Parathyroid adenoma (tissue), 2 donors: ENCODE measurements at regions not wholly inside any gene's neighbourhood (a gene's known extent, or its start where the extent isn't known, plus 50 kb on each side); places are given as distances from the start of the nearest gene placed in this dataset.

Source experiments
- H2AFZ ChIP-seq: fragments of 300-600 bp; sonication (generic); one replicate; pipeline ENCODE4 v1.7.0; 2017; ENCODE audit warnings: antibody characterized with exemption, mild to moderate bottlenecking
- H3K27ac ChIP-seq: fragments of 300-600 bp; sonication (generic); one replicate; pipeline ENCODE4 v1.7.0; 2017
- H3K27me3 ChIP-seq: fragments of 300-600 bp; sonication (generic); one replicate; pipeline ENCODE4 v1.7.0; 2017; ENCODE audit warnings: low read length; ENCODE audit not compliant: control insufficient read depth, insufficient read depth
- H3K36me3 ChIP-seq: fragments of 300-600 bp; sonication (generic); one replicate; pipeline ENCODE4 v1.7.0; 2017; ENCODE audit warnings: low read length; ENCODE audit not compliant: control insufficient read depth, insufficient read depth
- H3K4me1 ChIP-seq: fragments of 300-600 bp; sonication (generic); one replicate; pipeline ENCODE4 v1.7.0; 2017; ENCODE audit warnings: control low read depth
- H3K4me2 ChIP-seq: fragments of 300-600 bp; sonication (generic); one replicate; pipeline ENCODE4 v1.7.0; 2017; ENCODE audit warnings: low read length
- H3K4me3 ChIP-seq: fragments of 300-600 bp; sonication (generic); one replicate; pipeline ENCODE4 v1.7.0; 2017; ENCODE audit warnings: low read depth, low read length
- H3K79me2 ChIP-seq: fragments of 300-600 bp; sonication (generic); one replicate; pipeline ENCODE4 v1.7.0; 2017; ENCODE audit warnings: control low read depth
- H3K9ac ChIP-seq: fragments of 300-600 bp; sonication (generic); one replicate; pipeline ENCODE4 v1.7.0; 2017; ENCODE audit warnings: mild to moderate bottlenecking
- H3K9me3 ChIP-seq: fragments of 300-600 bp; sonication (generic); one replicate; pipeline ENCODE4 v1.7.0; 2017; ENCODE audit warnings: low read length; ENCODE audit not compliant: control insufficient read depth
- TF ChIP-seq, protein P1 (sequence below): fragments of 300-600 bp; sonication (generic); IDR thresholded peaks from one replicate; pipeline ENCODE4 v1.7.0; 2017; ENCODE audit warnings: antibody characterized with exemption, mild to moderate bottlenecking
- donor health status: primary hyperparathyroidism.

GRCh38 chr2:183389546-183390080 is 265.4 kb downstream of the NUP35 start:
- Histone ChIP-seq H3K9me3 (no peaks in the 10 kb centered on the region), H3K4me1 (no peaks in the 10 kb centered on the region), H3K4me2 (no peak overlapping the region), H3K27me3 (no peaks in the 10 kb centered on the region), H3K9ac (no peak overlapping the region), H3K27ac (no peak overlapping the region), H3K79me2 (no peaks in the 10 kb centered on the region), H2AFZ (no peak overlapping the region), H3K36me3 (no peaks in the 10 kb centered on the region), H3K4me3 (no peak overlapping the region)
- TF ChIP-seq, protein P1, sequence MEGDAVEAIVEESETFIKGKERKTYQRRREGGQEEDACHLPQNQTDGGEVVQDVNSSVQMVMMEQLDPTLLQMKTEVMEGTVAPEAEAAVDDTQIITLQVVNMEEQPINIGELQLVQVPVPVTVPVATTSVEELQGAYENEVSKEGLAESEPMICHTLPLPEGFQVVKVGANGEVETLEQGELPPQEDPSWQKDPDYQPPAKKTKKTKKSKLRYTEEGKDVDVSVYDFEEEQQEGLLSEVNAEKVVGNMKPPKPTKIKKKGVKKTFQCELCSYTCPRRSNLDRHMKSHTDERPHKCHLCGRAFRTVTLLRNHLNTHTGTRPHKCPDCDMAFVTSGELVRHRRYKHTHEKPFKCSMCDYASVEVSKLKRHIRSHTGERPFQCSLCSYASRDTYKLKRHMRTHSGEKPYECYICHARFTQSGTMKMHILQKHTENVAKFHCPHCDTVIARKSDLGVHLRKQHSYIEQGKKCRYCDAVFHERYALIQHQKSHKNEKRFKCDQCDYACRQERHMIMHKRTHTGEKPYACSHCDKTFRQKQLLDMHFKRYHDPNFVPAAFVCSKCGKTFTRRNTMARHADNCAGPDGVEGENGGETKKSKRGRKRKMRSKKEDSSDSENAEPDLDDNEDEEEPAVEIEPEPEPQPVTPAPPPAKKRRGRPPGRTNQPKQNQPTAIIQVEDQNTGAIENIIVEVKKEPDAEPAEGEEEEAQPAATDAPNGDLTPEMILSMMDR, result no peak

DNA sequence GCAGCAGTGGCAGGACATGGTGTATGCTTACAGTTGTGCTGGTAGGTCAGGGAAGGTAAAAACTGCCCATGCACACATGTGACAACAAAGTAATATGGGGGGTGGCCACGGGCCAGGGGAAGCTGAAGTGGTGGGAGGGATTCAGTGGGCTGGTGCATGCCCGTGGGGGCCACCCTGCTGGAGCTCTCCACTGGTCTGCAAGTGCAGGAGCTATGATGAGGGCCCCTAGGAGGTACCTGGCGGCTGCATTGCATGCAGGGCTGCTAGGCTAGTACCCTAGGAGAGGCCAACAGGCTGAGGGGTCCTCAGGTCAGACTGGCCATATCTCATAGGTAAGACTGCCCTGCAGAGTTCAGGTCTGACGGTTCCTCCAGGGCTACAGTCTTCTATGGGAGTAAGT is 265.9 kb downstream of the NUP35 start:
- H3K36me3 ChIP-seq, result no peaks in the 10 kb centered on the region
- TF ChIP-seq, protein P1, result no peak
- H2AFZ ChIP-seq, result no peak overlapping the region
- no peak overlapping the region for H3K4me2 ChIP-seq
- no peaks in the 10 kb centered on the region for H3K27me3 ChIP-seq
- H3K4me3 ChIP-seq, result no peak overlapping the region
- no peaks in the 10 kb centered on the region for H3K79me2 ChIP-seq
- no peak overlapping the region for H3K27ac ChIP-seq
- H3K4me1 ChIP-seq, result no peaks in the 10 kb centered on the region
- H3K9me3 ChIP-seq, result no peaks in the 10 kb centered on the region
- H3K9ac ChIP-seq, result no peak overlapping the region

DNA sequence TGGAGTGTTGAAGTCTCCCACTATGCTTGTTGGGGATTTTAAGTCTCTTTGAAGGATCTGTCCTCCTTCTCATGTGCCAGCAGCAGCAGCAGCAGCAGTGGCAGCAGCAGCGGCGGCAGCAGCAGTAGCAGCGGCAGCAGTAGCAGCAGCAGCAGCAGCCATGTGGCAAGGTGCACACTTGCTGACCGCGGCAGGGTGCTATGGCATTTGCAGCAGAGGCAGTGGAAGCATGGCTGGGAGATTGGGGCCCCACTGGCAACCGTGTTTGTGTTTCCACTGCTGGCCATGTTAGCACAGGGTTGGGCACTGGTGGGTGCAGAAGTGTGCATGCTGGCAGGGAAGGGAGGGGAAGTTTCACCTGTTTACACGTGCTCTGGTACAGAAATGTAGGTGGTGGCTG is 280.1 kb downstream of the NUP35 start:
- no peaks in the 10 kb centered on the region for H3K4me1 ChIP-seq
- no peaks in the 10 kb centered on the region for H3K79me2 ChIP-seq
- H3K36me3 ChIP-seq, result no peaks in the 10 kb centered on the region
- no peak overlapping the region for H3K9ac ChIP-seq
- H3K27ac ChIP-seq, result no peak overlapping the region
- no peak overlapping the region for H3K4me3 ChIP-seq
- TF ChIP-seq, protein P1, result no peak
- no peak overlapping the region for H2AFZ ChIP-seq
- H3K4me2 ChIP-seq, result no peak overlapping the region
- no peaks in the 10 kb centered on the region for H3K27me3 ChIP-seq
- H3K9me3 ChIP-seq, result no peaks in the 10 kb centered on the region

DNA sequence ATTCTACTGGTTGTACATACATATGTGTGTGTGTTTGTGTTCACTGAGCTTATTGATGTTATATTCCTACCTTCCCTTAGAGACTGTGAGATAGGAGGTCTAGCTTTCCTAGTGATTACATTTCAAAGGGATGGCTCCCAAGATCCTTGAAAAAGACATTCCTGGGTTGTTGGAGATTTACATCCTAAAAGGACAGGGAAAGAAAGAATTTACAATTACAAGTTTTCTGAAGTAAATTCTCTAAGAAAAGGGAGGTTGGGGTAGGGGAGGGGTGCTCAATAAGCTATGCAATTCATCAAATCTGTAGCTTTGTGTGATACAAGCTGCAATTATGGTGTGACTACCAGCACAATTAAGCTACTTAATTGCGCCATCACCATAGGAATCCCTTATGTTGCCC is 284.3 kb downstream of the NUP35 start:
- TF ChIP-seq, protein P1, result no peak
- H2AFZ ChIP-seq, result no peak overlapping the region

DNA sequence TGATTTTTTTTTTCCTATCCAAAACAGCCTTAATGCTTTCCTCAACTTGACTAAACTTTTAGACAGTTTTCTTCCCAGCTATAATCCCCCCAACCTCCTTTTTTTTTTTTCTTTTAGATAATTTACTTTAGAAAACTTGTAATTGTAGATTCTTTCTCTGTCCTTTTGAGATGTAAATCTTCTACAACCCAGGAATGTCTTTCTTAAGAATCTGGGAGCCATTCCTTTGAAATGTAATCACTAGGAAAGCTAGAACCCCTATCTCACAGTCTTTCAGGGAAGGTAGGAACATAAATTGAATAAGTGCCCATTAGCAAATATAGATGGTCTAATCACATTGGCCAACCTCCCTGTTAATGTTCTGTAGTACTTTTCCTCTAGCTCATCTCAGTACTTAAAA is 285.4 kb downstream of the NUP35 start:
- H3K9ac ChIP-seq, result no peak overlapping the region
- H3K27ac ChIP-seq, result no peak overlapping the region
- H3K27me3 ChIP-seq, result no peaks in the 10 kb centered on the region
- TF ChIP-seq, protein P1, result no peak
- no peaks in the 10 kb centered on the region for H3K36me3 ChIP-seq
- H3K79me2 ChIP-seq, result no peaks in the 10 kb centered on the region
- H2AFZ ChIP-seq, result no peak overlapping the region
- no peak overlapping the region for H3K4me2 ChIP-seq
- no peaks in the 10 kb centered on the region for H3K9me3 ChIP-seq
- H3K4me3 ChIP-seq, result no peak overlapping the region
- H3K4me1 ChIP-seq, result no peaks in the 10 kb centered on the region

More for the DNA sequence above, 284.3 kb downstream of the NUP35 start:
- H3K79me2 ChIP-seq, result no peaks in the 10 kb centered on the region
- no peak overlapping the region for H3K4me2 ChIP-seq
- no peak overlapping the region for H3K9ac ChIP-seq
- H3K36me3 ChIP-seq, result no peaks in the 10 kb centered on the region
- H3K9me3 ChIP-seq, result no peaks in the 10 kb centered on the region
- no peak overlapping the region for H3K4me3 ChIP-seq
- no peaks in the 10 kb centered on the region for H3K4me1 ChIP-seq
- H3K27me3 ChIP-seq, result no peaks in the 10 kb centered on the region
- H3K27ac ChIP-seq, result no peak overlapping the region
